GM23338 (cell line): ENCODE measurements at regions not wholly inside any gene's neighbourhood (a gene's known extent, or its start where the extent isn't known, plus 50 kb on each side); places are given as distances from the start of the nearest gene placed in this dataset.

Experiments used
- EZH2 ChIP-seq: fragments of 200-600 bp; sonication (generic); IDR thresholded peaks from one replicate; pipeline ENCODE4 v1.8.0; 2017; ENCODE audit warnings: antibody characterized with exemption, mild to moderate bottlenecking, low read depth; ENCODE audit not compliant: unreplicated experiment
- TF ChIP-seq, protein P1 (sequence below), 2 experiments: fragments of 200-600 bp in 1 of 2; sonication (generic) in 1 of 2; conservative IDR thresholded peaks; 2 replicates each; pipeline versions ENCODE4 v1.5.1 to v1.6.1; 2016 to 2017; ENCODE audit warnings: antibody characterized with exemption in 2 of 2, low read depth in 2 of 2, mild to moderate bottlenecking in 2 of 2, moderate library complexity in 1 of 2

DNA sequence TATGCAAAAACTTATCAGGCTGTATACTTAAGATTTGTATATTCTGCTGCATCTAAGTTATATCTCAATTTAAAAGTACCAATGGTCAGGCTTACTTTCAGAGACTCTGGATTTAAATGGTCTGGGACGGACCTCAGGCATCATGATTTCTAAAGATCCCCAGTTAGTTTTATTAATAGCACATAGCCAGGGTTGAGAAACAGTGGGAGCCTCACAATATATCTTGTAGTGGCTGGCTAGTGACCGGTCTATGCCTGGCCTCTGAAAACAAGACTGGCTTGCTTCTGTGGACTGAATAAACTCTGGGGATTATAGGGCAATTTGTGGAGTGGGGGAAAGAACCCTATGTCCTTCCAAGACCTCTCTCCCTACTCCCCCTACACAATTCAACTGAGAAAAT lies 162.5 kb upstream of the SLC1A4 start:
- TF ChIP-seq, protein P1, sequence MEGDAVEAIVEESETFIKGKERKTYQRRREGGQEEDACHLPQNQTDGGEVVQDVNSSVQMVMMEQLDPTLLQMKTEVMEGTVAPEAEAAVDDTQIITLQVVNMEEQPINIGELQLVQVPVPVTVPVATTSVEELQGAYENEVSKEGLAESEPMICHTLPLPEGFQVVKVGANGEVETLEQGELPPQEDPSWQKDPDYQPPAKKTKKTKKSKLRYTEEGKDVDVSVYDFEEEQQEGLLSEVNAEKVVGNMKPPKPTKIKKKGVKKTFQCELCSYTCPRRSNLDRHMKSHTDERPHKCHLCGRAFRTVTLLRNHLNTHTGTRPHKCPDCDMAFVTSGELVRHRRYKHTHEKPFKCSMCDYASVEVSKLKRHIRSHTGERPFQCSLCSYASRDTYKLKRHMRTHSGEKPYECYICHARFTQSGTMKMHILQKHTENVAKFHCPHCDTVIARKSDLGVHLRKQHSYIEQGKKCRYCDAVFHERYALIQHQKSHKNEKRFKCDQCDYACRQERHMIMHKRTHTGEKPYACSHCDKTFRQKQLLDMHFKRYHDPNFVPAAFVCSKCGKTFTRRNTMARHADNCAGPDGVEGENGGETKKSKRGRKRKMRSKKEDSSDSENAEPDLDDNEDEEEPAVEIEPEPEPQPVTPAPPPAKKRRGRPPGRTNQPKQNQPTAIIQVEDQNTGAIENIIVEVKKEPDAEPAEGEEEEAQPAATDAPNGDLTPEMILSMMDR (conservative IDR thresholded peaks at IDR 0.05; ENCODE audit: low read depth in 2 of 2) = no peak
- TF ChIP-seq EZH2 = no peak
